Endodermal cell (in vitro differentiated cells): ENCODE measurements at regions not wholly inside any gene's neighbourhood (a gene's known extent, or its start where the extent isn't known, plus 50 kb on each side); places are given as distances from the start of the nearest gene placed in this dataset.
A peak's percentile ranks its signal among the peaks of the same experiment; 100 is the strongest.

Experiments
- DNase-seq: peaks from one replicate; pipeline ENCODE4 v3.0.0-alpha.2; 2017
- H3K27ac ChIP-seq: 2 replicates; pipeline ENCODE4 v1.5.1; 2013; ENCODE audit warnings: mild to moderate bottlenecking, low read depth, low read length, moderate library complexity
- H3K27me3 ChIP-seq: 2 replicates; pipeline ENCODE4 v1.6.1; 2013; ENCODE audit warnings: mild to moderate bottlenecking, low read length, moderate library complexity; ENCODE audit not compliant: insufficient read depth, control insufficient read depth, poor library complexity, severe bottlenecking
- H3K36me3 ChIP-seq: 2 replicates; pipeline ENCODE4 v1.7.0; 2013; ENCODE audit warnings: mild to moderate bottlenecking, low read length, moderate library complexity; ENCODE audit not compliant: control insufficient read depth, insufficient read depth
- H3K4me1 ChIP-seq: one replicate; pipeline ENCODE4 v1.7.0; 2013; ENCODE audit warnings: low read length; ENCODE audit not compliant: control insufficient read depth, insufficient read depth
- H3K4me3 ChIP-seq: 2 replicates; pipeline ENCODE4 v1.5.1; 2013; ENCODE audit warnings: mild to moderate bottlenecking, low read length, moderate library complexity
- H3K9ac ChIP-seq: 2 replicates; pipeline ENCODE4 v1.6.1; 2013; ENCODE audit warnings: mild to moderate bottlenecking, low read length, moderate library complexity; ENCODE audit not compliant: poor library complexity, severe bottlenecking; ENCODE audit errors: extremely low read depth
- H3K9me3 ChIP-seq: 2 replicates; pipeline ENCODE4 v1.6.1; 2013; ENCODE audit warnings: mild to moderate bottlenecking, low read length, moderate library complexity; ENCODE audit not compliant: control insufficient read depth
- H3K27ac Mint-ChIP-seq: 2 replicates; pipeline ENCODE4 v1.8.0; 2020; ENCODE audit warnings: mixed read lengths
- H3K27me3 Mint-ChIP-seq: 2 replicates; pipeline ENCODE4 v1.8.0; 2021; ENCODE audit warnings: mild to moderate bottlenecking, mixed read lengths; ENCODE audit not compliant: insufficient read depth
- H3K36me3 Mint-ChIP-seq: 2 replicates; pipeline ENCODE4 v1.8.0; 2020; ENCODE audit warnings: low read depth, mixed read lengths
- H3K4me1 Mint-ChIP-seq: 2 replicates; pipeline ENCODE4 v1.8.0; 2020; ENCODE audit warnings: mixed read lengths
- H3K4me3 Mint-ChIP-seq: 2 replicates; pipeline ENCODE4 v1.8.0; 2020; ENCODE audit warnings: mild to moderate bottlenecking, moderate library complexity, mixed read lengths
- H3K9me3 Mint-ChIP-seq: 2 replicates; pipeline ENCODE4 v1.8.0; 2020; ENCODE audit warnings: mild to moderate bottlenecking, mixed read lengths
- CTCF ChIP-seq: fragments of 200-600 bp; sonication (generic); conservative IDR thresholded peaks from 2 replicates; pipeline ENCODE4 v1.5.0; 2021; ENCODE audit warnings: antibody characterized with exemption, mild to moderate bottlenecking
- WGBS, 2 experiments: methylation state at CpG; one replicate each; pipeline versions ENCODE4 v1.1.5 to v1.1.7; 2013; ENCODE audit warnings: missing lambda C conversion rate in 2 of 2, mixed read lengths in 1 of 2; ENCODE audit not compliant: insufficient coverage in 1 of 2, insufficient read length in 1 of 2; 5-methylcytosine and 5-hydroxymethylcytosine counted together

GRCh38 chr12:13631873-13632272 lies 349.5 kb downstream of the GRIN2B start:
- no peak overlapping the region for H3K4me3 Mint-ChIP-seq
- no peak for DNase-seq
- Histone ChIP-seq H3K36me3 (no peaks in the 10 kb centered on the region), H3K4me1 (peaks cover 3% of the 10 kb centered on the region), H3K27me3 (no peaks in the 10 kb centered on the region), H3K9me3 (no peaks in the 10 kb centered on the region), H3K9ac (no peak overlapping the region), H3K4me3 (no peak overlapping the region), H3K27ac (no peak overlapping the region)
- H3K27ac Mint-ChIP-seq: no peak overlapping the region
- H3K4me1 Mint-ChIP-seq: peaks cover 4% of the 10 kb centered on the region
- peaks cover 19% of the 10 kb centered on the region for H3K27me3 Mint-ChIP-seq
- 94 to 100% methylated on average over 2 of the region's 2 CpGs for WGBS, 2 experiments
- H3K36me3 Mint-ChIP-seq: no peaks in the 10 kb centered on the region
- no peak for TF ChIP-seq CTCF
- no peaks in the 10 kb centered on the region for H3K9me3 Mint-ChIP-seq

GRCh38 chr12:13630354-13630753 lies 351.0 kb downstream of the GRIN2B start:
- peaks cover 4% of the 10 kb centered on the region for H3K4me1 Mint-ChIP-seq
- H3K27ac Mint-ChIP-seq: no peak overlapping the region
- H3K36me3 Mint-ChIP-seq: no peaks in the 10 kb centered on the region
- no peaks in the 10 kb centered on the region for H3K27me3 ChIP-seq
- no peak overlapping the region for H3K4me3 Mint-ChIP-seq
- WGBS, 2 experiments: 91 to 94% methylated on average over 3 of the region's 3 CpGs
- H3K9ac ChIP-seq: no peak overlapping the region
- H3K36me3 ChIP-seq: no peaks in the 10 kb centered on the region
- TF ChIP-seq CTCF: no peak
- H3K27ac ChIP-seq: no peak overlapping the region
- H3K4me3 ChIP-seq: no peak overlapping the region
- H3K9me3 Mint-ChIP-seq: no peaks in the 10 kb centered on the region
- H3K27me3 Mint-ChIP-seq: peaks cover 17% of the 10 kb centered on the region
- no peaks in the 10 kb centered on the region for H3K9me3 ChIP-seq
- DNase-seq: no peak
- H3K4me1 ChIP-seq: peaks cover 3% of the 10 kb centered on the region

GRCh38 chr12:13628067-13628466 lies 353.3 kb downstream of the GRIN2B start:
- H3K36me3 ChIP-seq: no peaks in the 10 kb centered on the region
- no peak overlapping the region for H3K9ac ChIP-seq
- no peak overlapping the region for H3K4me3 Mint-ChIP-seq
- no peaks in the 10 kb centered on the region for H3K9me3 ChIP-seq
- H3K4me1 Mint-ChIP-seq: peaks cover 4% of the 10 kb centered on the region
- H3K4me3 ChIP-seq: no peak overlapping the region
- DNase-seq: peak; percentile 70
- H3K27me3 Mint-ChIP-seq: peaks cover 9% of the 10 kb centered on the region
- TF ChIP-seq CTCF: peak; percentile 74
- no peak overlapping the region for H3K27ac ChIP-seq
- peaks cover 3% of the 10 kb centered on the region for H3K4me1 ChIP-seq
- no peaks in the 10 kb centered on the region for H3K9me3 Mint-ChIP-seq
- no peaks in the 10 kb centered on the region for H3K36me3 Mint-ChIP-seq
- no peaks in the 10 kb centered on the region for H3K27me3 ChIP-seq
- H3K27ac Mint-ChIP-seq: no peak overlapping the region
- WGBS, 2 experiments: 91% methylated on average over 1 of the region's 1 CpG; no CpG with 5 or more reads in 1 of the 2 experiments
